ENCODE measurements at regions not wholly inside any gene's neighbourhood (a gene's known extent, or its start where the extent isn't known, plus 50 kb on each side); places are given as distances from the start of the nearest gene placed in this dataset.

DNA sequence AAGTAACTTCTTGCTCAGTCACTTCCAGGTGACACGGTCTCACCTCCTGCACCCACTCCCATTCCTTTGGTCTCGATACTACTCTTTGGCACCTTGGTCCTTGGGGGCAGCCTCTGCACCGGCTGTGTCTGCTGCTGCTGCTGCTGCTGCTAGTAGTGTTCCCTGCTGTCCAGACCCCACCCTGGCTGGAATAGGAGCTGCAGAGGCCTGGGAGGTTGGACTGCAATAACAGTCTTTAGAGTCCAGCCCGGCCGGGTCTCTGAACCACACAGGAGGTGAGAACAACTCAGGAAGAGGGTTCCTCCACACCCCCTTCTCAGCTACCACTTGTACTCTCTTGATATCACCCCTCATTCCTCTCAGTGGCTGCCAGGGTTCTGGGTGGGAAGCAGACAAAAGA, 231.1 kb upstream of the NLRP1 start:
- Histone ChIP-seq H3K4me3 (ENCODE audit: insufficient read depth, low read length, poor library complexity, severe bottlenecking) (no peak overlapping the region), H3K27ac (ENCODE audit: low read depth, low read length) (no peak overlapping the region), H3K36me3 (ENCODE audit: low read length) (no peaks in the 10 kb centered on the region), H3K9ac (ENCODE audit: low read length) (no peak overlapping the region), H3K79me2 (ENCODE audit: insufficient read depth, low read length) (no peaks in the 10 kb centered on the region), H4K20me1 (ENCODE audit: low read depth, low read length) (no peaks in the 10 kb centered on the region), H3F3A (ENCODE audit: insufficient read depth) (no peaks in the 10 kb centered on the region), H3K9me2 (replicated peaks; ENCODE audit: insufficient read depth, low read length) (no peaks in the 10 kb centered on the region), H3K9me3 (ENCODE audit: insufficient read depth, low read length) (no peaks in the 10 kb centered on the region), H3K4me2 (ENCODE audit: low read depth, low read length, poor library complexity, severe bottlenecking) (no peak overlapping the region), H3K27me3 (ENCODE audit: low read length) (no peaks in the 10 kb centered on the region), H2AFZ (ENCODE audit: low read depth, low read length, severe bottlenecking) (no peak overlapping the region)
- TF ChIP-seq EZH2phosphoT487 (conservative IDR thresholded peaks at IDR 0.05; ENCODE audit: low read length) (no peak), CTCF (IDR thresholded peaks at IDR 0.05; ENCODE audit: insufficient read depth, low read length, poor library complexity, severe bottlenecking) (no peak)

GRCh38 chr17:5816491-5817070, 232.3 kb upstream of the NLRP1 start:
- no peak for TF ChIP-seq EZH2phosphoT487 (conservative IDR thresholded peaks at IDR 0.05; ENCODE audit: low read length)
- TF ChIP-seq CTCF (IDR thresholded peaks at IDR 0.05; ENCODE audit: insufficient read depth, low read length, poor library complexity, severe bottlenecking): no peak
- H3K4me2 ChIP-seq (ENCODE audit: low read depth, low read length, poor library complexity, severe bottlenecking): no peak overlapping the region

DNA sequence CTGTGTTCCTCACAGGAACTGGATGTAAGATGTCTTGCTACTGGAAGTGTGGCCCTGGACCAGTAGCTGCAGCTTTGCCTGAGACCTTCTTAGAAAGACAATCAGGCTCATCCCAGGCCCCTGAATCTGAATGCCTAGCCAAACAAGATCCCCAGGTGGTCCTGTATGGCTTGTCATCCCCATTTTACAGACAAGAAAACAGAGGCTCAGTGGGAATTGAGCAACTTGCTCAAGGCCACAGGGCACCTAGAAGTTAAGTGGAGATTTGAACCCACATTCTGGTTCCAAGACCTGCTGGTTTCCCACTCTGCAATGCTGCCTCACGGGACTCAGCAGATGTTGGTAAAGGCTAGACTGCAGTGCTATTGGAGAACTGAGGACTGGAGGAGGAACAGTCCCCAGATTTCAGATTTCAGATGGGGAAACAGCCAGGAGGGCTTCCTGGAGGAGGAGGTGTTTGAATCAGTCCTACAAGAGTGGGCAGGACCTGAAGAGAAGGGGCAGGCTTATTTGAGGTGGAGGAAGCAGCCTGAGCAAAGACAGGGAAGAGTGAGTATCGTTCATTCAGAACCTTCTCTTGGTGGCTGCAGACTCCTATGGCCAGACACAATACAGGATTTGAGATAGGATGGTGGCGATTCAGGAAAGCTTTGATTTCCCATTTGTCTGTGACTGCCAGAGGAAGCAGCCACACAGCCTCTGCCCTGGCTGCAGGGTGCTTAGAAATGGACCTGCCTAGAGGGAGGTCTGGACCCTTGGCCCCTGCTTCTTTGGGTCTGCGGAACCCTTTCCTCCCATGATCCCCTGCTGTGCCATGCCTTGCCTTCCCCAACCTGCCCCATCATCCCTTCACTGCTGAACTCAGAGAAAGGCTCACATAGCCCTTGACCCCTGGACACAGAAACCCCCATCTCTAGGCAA, 233.4 kb upstream of the NLRP1 start:
- Histone ChIP-seq H4K20me1 (ENCODE audit: low read depth, low read length) (no peaks in the 10 kb centered on the region), H3K9me2 (replicated peaks; ENCODE audit: insufficient read depth, low read length) (no peaks in the 10 kb centered on the region), H3K27me3 (ENCODE audit: low read length) (no peaks in the 10 kb centered on the region), H3F3A (ENCODE audit: insufficient read depth) (no peaks in the 10 kb centered on the region), H3K27ac (ENCODE audit: low read depth, low read length) (no peak overlapping the region), H3K9me3 (ENCODE audit: insufficient read depth, low read length) (no peaks in the 10 kb centered on the region), H3K4me3 (ENCODE audit: insufficient read depth, low read length, poor library complexity, severe bottlenecking) (no peak overlapping the region), H3K4me2 (ENCODE audit: low read depth, low read length, poor library complexity, severe bottlenecking) (no peak overlapping the region), H3K9ac (ENCODE audit: low read length) (no peak overlapping the region), H2AFZ (ENCODE audit: low read depth, low read length, severe bottlenecking) (no peak overlapping the region), H3K36me3 (ENCODE audit: low read length) (no peaks in the 10 kb centered on the region), H3K79me2 (ENCODE audit: insufficient read depth, low read length) (no peaks in the 10 kb centered on the region)
- TF ChIP-seq EZH2phosphoT487 (conservative IDR thresholded peaks at IDR 0.05; ENCODE audit: low read length) (no peak), CTCF (IDR thresholded peaks at IDR 0.05; ENCODE audit: insufficient read depth, low read length, poor library complexity, severe bottlenecking) (no peak)

More at GRCh38 chr17:5816491-5817070, 232.3 kb upstream of the NLRP1 start:
- Histone ChIP-seq H3K79me2 (ENCODE audit: insufficient read depth, low read length) (no peaks in the 10 kb centered on the region), H3K9ac (ENCODE audit: low read length) (no peak overlapping the region), H3K9me3 (ENCODE audit: insufficient read depth, low read length) (no peaks in the 10 kb centered on the region), H3K4me3 (ENCODE audit: insufficient read depth, low read length, poor library complexity, severe bottlenecking) (no peak overlapping the region), H3F3A (ENCODE audit: insufficient read depth) (no peaks in the 10 kb centered on the region), H3K27ac (ENCODE audit: low read depth, low read length) (no peak overlapping the region), H4K20me1 (ENCODE audit: low read depth, low read length) (no peaks in the 10 kb centered on the region), H2AFZ (ENCODE audit: low read depth, low read length, severe bottlenecking) (no peak overlapping the region), H3K36me3 (ENCODE audit: low read length) (no peaks in the 10 kb centered on the region), H3K27me3 (ENCODE audit: low read length) (no peaks in the 10 kb centered on the region), H3K9me2 (replicated peaks; ENCODE audit: insufficient read depth, low read length) (no peaks in the 10 kb centered on the region)

Measured in SU-DHL-6 (cell line).